Keratinocyte (primary cell): ENCODE measurements at regions not wholly inside any gene's neighbourhood (a gene's known extent, or its start where the extent isn't known, plus 50 kb on each side); places are given as distances from the start of the nearest gene placed in this dataset.

Experiments
- DNase-seq: peaks from one replicate; pipeline ENCODE4 v3.0.0-alpha.2; 2011; ENCODE audit warnings: low read depth, missing footprints, low spot score
- FAIRE-seq: peaks from 2 replicates; lab custom pipeline; 2011; peaks lifted over from hg19 to GRCh38; lab: Jason Lieb, UNC
- H2AFZ ChIP-seq: 2 replicates; pipeline ENCODE4 v1.6.0; 2012; ENCODE audit warnings: low read length, control low read depth, inconsistent platforms; ENCODE audit not compliant: control insufficient read depth
- H3K27ac ChIP-seq: 2 replicates; pipeline ENCODE4 v1.5.1; 2011; ENCODE audit warnings: low read length; ENCODE audit not compliant: control insufficient read depth, insufficient read depth
- H3K27me3 ChIP-seq: 3 replicates; pipeline ENCODE4 v1.6.0; 2011; ENCODE audit warnings: low read length; ENCODE audit not compliant: control insufficient read depth, insufficient read depth; ENCODE audit errors: extremely low read depth
- H3K36me3 ChIP-seq, 2 experiments: 2 replicates in 1 of 2; 3 replicates in 1 of 2; pipeline ENCODE4 v1.5.1; 2011; ENCODE audit warnings: low read length in 2 of 2, mild to moderate bottlenecking in 1 of 2; ENCODE audit not compliant: control insufficient read depth in 2 of 2, insufficient read depth in 2 of 2; ENCODE audit errors: extremely low read depth in 1 of 2
- H3K4me1 ChIP-seq: 3 replicates; pipeline ENCODE4 v1.5.1; 2011; ENCODE audit warnings: low read length; ENCODE audit not compliant: control insufficient read depth, insufficient read depth; ENCODE audit errors: extremely low read depth
- H3K4me2 ChIP-seq: 3 replicates; pipeline ENCODE4 v1.6.0; 2011; ENCODE audit warnings: low read depth, low read length; ENCODE audit not compliant: control insufficient read depth, insufficient read depth; ENCODE audit errors: extremely low read depth
- H3K4me3 ChIP-seq, 3 experiments: fragments of 200-600 bp in 1 of 3; sonication (generic) in 1 of 3; 2 replicates in 2 of 3; 3 replicates in 1 of 3; pipeline ENCODE4 v1.5.1; 2011 to 2016; ENCODE audit warnings: low read length in 3 of 3, mild to moderate bottlenecking in 3 of 3, control low read depth in 2 of 3, inconsistent platforms in 1 of 3, low read depth in 1 of 3, mixed read lengths in 1 of 3, mixed run types in 1 of 3, moderate library complexity in 1 of 3; ENCODE audit not compliant: control insufficient read depth in 2 of 3, insufficient read depth in 2 of 3; ENCODE audit errors: extremely low read depth in 1 of 3
- H3K79me2 ChIP-seq: 2 replicates; pipeline ENCODE4 v1.6.0; 2012; ENCODE audit warnings: low read length; ENCODE audit not compliant: control insufficient read depth, insufficient read depth
- H3K9ac ChIP-seq: 3 replicates; pipeline ENCODE4 v1.6.0; 2011; ENCODE audit warnings: low read length; ENCODE audit not compliant: control insufficient read depth, insufficient read depth; ENCODE audit errors: extremely low read depth
- H3K9me1 ChIP-seq: 3 replicates; pipeline ENCODE4 v1.6.0; 2011; ENCODE audit warnings: low read length; ENCODE audit not compliant: control insufficient read depth, insufficient read depth; ENCODE audit errors: extremely low read depth
- H3K9me3 ChIP-seq: 2 replicates; pipeline ENCODE4 v1.5.1; 2012; ENCODE audit warnings: low read depth, low read length; ENCODE audit not compliant: control insufficient read depth
- H4K20me1 ChIP-seq: 3 replicates; pipeline ENCODE4 v1.6.0; 2011; ENCODE audit warnings: low read length; ENCODE audit not compliant: control insufficient read depth, insufficient read depth; ENCODE audit errors: extremely low read depth
- EZH2 ChIP-seq: IDR thresholded peaks from one replicate; pipeline ENCODE4 v1.6.1; 2012; ENCODE audit warnings: inconsistent platforms, mild to moderate bottlenecking, low read length, moderate library complexity
- dilution Hi-C: fragments of 300-500 bp; cut with MboI; formaldehyde crosslinking; loops from one replicate; pipeline ENCODE4 v1.7.0; 2020; ENCODE audit warnings: low sequenced_read_pairs; ENCODE audit not compliant: extremely low pct_ligation_motif_present
- TF ChIP-seq, protein P1 (sequence below), 3 experiments: IDR thresholded peaks in 1 of 3; conservative IDR thresholded peaks in 1 of 3; optimal IDR thresholded peaks in 1 of 3; 2 replicates in 2 of 3; 3 replicates in 1 of 3; pipeline versions ENCODE3 to v1.5.1; 2011; ENCODE audit warnings: low read length in 3 of 3, mild to moderate bottlenecking in 3 of 3, moderate library complexity in 2 of 3, control low read depth in 1 of 3, inconsistent platforms in 1 of 3; ENCODE audit not compliant: insufficient read depth in 2 of 3; ENCODE audit errors: extremely low read depth in 1 of 3

DNA sequence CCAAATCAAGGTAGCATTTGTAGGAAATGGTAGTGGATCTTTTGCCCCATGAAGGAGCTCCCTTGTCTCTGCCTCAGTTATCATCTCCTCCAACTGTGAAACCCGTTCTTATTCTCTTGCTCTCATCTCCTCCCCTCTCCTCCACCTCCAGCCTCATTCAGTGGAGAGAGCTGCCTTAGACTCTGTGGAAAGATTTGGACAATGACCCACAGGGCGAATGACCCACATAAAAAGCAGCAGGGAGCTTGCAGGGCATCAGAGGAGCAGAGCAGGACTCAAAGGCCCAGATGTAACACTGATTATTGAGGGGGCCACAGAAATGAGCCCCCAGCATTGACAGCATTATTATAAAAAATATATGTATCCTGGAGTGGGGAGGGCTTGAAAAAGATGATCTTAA, 641.1 kb upstream of the CFAP20DC start:
- Histone ChIP-seq H3K27me3 (no peaks in the 10 kb centered on the region), H3K4me2 (no peak overlapping the region), H3K9me1 (no peaks in the 10 kb centered on the region), H2AFZ (no peak overlapping the region), H3K79me2 (no peaks in the 10 kb centered on the region), H3K36me3 (no peaks in the 10 kb centered on the region), H4K20me1 (no peaks in the 10 kb centered on the region), H3K9me3 (no peaks in the 10 kb centered on the region), H3K9ac (no peak overlapping the region), H3K27ac (no peak overlapping the region), H3K4me3 (no peak overlapping the region), H3K4me1 (no peaks in the 10 kb centered on the region)
- TF ChIP-seq, protein P1, sequence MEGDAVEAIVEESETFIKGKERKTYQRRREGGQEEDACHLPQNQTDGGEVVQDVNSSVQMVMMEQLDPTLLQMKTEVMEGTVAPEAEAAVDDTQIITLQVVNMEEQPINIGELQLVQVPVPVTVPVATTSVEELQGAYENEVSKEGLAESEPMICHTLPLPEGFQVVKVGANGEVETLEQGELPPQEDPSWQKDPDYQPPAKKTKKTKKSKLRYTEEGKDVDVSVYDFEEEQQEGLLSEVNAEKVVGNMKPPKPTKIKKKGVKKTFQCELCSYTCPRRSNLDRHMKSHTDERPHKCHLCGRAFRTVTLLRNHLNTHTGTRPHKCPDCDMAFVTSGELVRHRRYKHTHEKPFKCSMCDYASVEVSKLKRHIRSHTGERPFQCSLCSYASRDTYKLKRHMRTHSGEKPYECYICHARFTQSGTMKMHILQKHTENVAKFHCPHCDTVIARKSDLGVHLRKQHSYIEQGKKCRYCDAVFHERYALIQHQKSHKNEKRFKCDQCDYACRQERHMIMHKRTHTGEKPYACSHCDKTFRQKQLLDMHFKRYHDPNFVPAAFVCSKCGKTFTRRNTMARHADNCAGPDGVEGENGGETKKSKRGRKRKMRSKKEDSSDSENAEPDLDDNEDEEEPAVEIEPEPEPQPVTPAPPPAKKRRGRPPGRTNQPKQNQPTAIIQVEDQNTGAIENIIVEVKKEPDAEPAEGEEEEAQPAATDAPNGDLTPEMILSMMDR (optimal IDR thresholded peaks at IDR 0.05 in 1 of 3, IDR thresholded peaks at IDR 0.05 in 1 of 3, conservative IDR thresholded peaks at IDR 0.05 in 1 of 3; ENCODE audit: extremely low read depth in 1 of 3, insufficient read depth in 2 of 3, low read length in 3 of 3) = no peak
- no peak for TF ChIP-seq EZH2
- FAIRE-seq (no peak), DNase-seq (no peak)
- dilution Hi-C loops = no loop called here

DNA sequence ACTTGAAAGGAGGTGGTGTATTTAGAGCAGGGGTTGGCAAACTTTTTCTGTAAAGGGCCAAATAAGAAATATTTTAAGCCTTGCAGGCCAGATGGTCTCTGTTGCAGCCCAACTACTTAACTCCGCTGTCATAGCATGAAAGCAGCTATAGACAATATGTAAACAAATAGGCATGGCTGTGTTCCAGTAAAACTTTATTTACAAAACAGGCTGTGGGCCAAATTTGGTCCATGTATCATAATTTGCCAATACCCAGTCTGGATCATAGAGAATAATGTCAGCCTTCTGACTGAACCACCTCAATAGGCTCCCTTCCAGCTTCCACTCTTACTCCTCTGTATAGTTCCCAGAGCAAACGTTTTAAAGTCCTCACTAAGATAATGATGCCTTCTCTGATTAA, 638.8 kb upstream of the CFAP20DC start:
- H3K79me2 ChIP-seq = no peaks in the 10 kb centered on the region
- no peaks in the 10 kb centered on the region for H3K27me3 ChIP-seq
- H2AFZ ChIP-seq = no peak overlapping the region
- TF ChIP-seq EZH2 = no peak
- TF ChIP-seq, protein P1 (optimal IDR thresholded peaks at IDR 0.05 in 1 of 3, IDR thresholded peaks at IDR 0.05 in 1 of 3, conservative IDR thresholded peaks at IDR 0.05 in 1 of 3; ENCODE audit: extremely low read depth in 1 of 3, insufficient read depth in 2 of 3, low read length in 3 of 3) = no peak
- H3K36me3 ChIP-seq = no peaks in the 10 kb centered on the region
- no peak overlapping the region for H3K9ac ChIP-seq
- DNase-seq = no peak
- H3K4me2 ChIP-seq = no peak overlapping the region
- no peaks in the 10 kb centered on the region for H3K9me3 ChIP-seq
- H3K9me1 ChIP-seq = no peaks in the 10 kb centered on the region
- FAIRE-seq = no peak
- no peaks in the 10 kb centered on the region for H4K20me1 ChIP-seq
- dilution Hi-C loops = no loop called here
- H3K4me3 ChIP-seq = no peak overlapping the region
- no peaks in the 10 kb centered on the region for H3K4me1 ChIP-seq
- H3K27ac ChIP-seq = no peak overlapping the region
